Stromal cell of bone marrow (primary cell): ENCODE measurements at regions not wholly inside any gene's neighbourhood (a gene's known extent, or its start where the extent isn't known, plus 50 kb on each side); places are given as distances from the start of the nearest gene placed in this dataset.

Experiments
- DNase-seq: peaks from one replicate; pipeline ENCODE4 v3.0.0-alpha.2; 2012; ENCODE audit warnings: low read depth

- DNase-seq: no peak
Observed at GRCh38 chr5:8138884-8139283, 269.9 kb downstream of the MTRR start.

- no peak for DNase-seq
Observed at GRCh38 chr5:8150791-8151190, 281.8 kb downstream of the MTRR start.

GRCh38 chr5:8156706-8157105, 287.8 kb downstream of the MTRR start:
- no peak for DNase-seq

GRCh38 chr5:8157320-8157822, 288.4 kb downstream of the MTRR start:
- no peak for DNase-seq

GRCh38 chr5:8176101-8176693, 307.2 kb downstream of the MTRR start:
- no peak for DNase-seq

GRCh38 chr5:8184455-8185063, 315.6 kb downstream of the MTRR start:
- no peak for DNase-seq

- no peak for DNase-seq
Observed at GRCh38 chr5:8185852-8186251, 316.9 kb downstream of the MTRR start.

GRCh38 chr5:8188874-8189565, 320.1 kb downstream of the MTRR start:
- DNase-seq: no peak

- DNase-seq: no peak
Observed at GRCh38 chr5:8192840-8193239, 323.9 kb downstream of the MTRR start.

GRCh38 chr5:8196061-8196460, 327.1 kb downstream of the MTRR start:
- no peak for DNase-seq

- no peak for DNase-seq
Observed at GRCh38 chr5:8208307-8208706, 339.4 kb downstream of the MTRR start.

- DNase-seq: no peak
Observed at GRCh38 chr5:8209500-8209899, 340.6 kb downstream of the MTRR start.

- DNase-seq: no peak
Observed at GRCh38 chr5:8213701-8214240, 344.8 kb downstream of the MTRR start.

GRCh38 chr5:8216921-8217320, 348.0 kb downstream of the MTRR start:
- DNase-seq: no peak

- no peak for DNase-seq
Observed at GRCh38 chr5:8226148-8226547, 357.2 kb downstream of the MTRR start.

GRCh38 chr5:8227112-8227511, 358.2 kb downstream of the MTRR start:
- no peak for DNase-seq

GRCh38 chr5:8229551-8229950, 360.6 kb downstream of the MTRR start:
- no peak for DNase-seq

GRCh38 chr5:8230868-8231267, 361.9 kb downstream of the MTRR start:
- DNase-seq: no peak

GRCh38 chr5:8233479-8233878, 364.5 kb downstream of the MTRR start:
- DNase-seq: no peak

GRCh38 chr5:8234179-8234770, 365.3 kb downstream of the MTRR start:
- no peak for DNase-seq

- no peak for DNase-seq
Observed at GRCh38 chr5:8238080-8238479, 369.1 kb downstream of the MTRR start.

GRCh38 chr5:8239198-8239597, 370.2 kb downstream of the MTRR start:
- no peak for DNase-seq

GRCh38 chr5:8239646-8240045, 370.7 kb downstream of the MTRR start:
- DNase-seq: no peak
